Right lobe of liver (tissue), 6 donors: ENCODE measurements at regions not wholly inside any gene's neighbourhood (a gene's known extent, or its start where the extent isn't known, plus 50 kb on each side); places are given as distances from the start of the nearest gene placed in this dataset.

Experiments
- ATAC-seq, 4 donors: fragments of 200-7000 bp; cut with Tn5 transposase; one replicate each; pipeline ENCODE4 v1.9.1; 2020; ENCODE audit warnings: mild to moderate bottlenecking in 4 of 4, moderate library complexity in 4 of 4
- DNase-seq, 3 donors: peaks; one replicate each; pipeline ENCODE4 v3.0.0-alpha.2; 2020
- H3K27ac ChIP-seq, 3 donors: fragments of 200-600 bp; one replicate each; pipeline ENCODE4 v1.8.0; 2022
- H3K27me3 ChIP-seq, 2 donors: fragments of 200-600 bp; one replicate each; pipeline ENCODE4 v1.8.0; 2022
- H3K36me3 ChIP-seq, 4 donors: fragments of 200-600 bp; sonication (generic) in 1 of 4; one replicate each; pipeline versions ENCODE4 v1.5.1 to v1.8.0; 2017 to 2022; ENCODE audit warnings: control low read depth in 1 of 4
- H3K4me1 ChIP-seq, 4 donors: fragments of 200-600 bp; sonication (generic) in 1 of 4; one replicate each; pipeline versions ENCODE4 v1.5.1 to v1.8.0; 2017 to 2022; ENCODE audit warnings: control low read depth in 1 of 4
- H3K4me3 ChIP-seq, 3 donors: fragments of 200-600 bp; one replicate each; pipeline ENCODE4 v1.8.0; 2022
- H3K9me3 ChIP-seq, 4 donors: fragments of 200-600 bp; sonication (generic) in 1 of 4; one replicate each; pipeline versions ENCODE4 v1.5.1 to v1.8.0; 2017 to 2022; ENCODE audit warnings: control low read depth in 1 of 4
- CTCF ChIP-seq, 4 donors: fragments of 200-600 bp in 3 of 4; fragments of 450-650 bp in 1 of 4; IDR thresholded peaks; one replicate each; pipeline versions ENCODE4 v1.5.1 to v1.8.0; 2016 to 2022; ENCODE audit warnings: antibody characterized with exemption in 4 of 4, mild to moderate bottlenecking in 2 of 4
- POLR2A ChIP-seq: fragments of 450-650 bp; IDR thresholded peaks from one replicate; pipeline ENCODE4 v1.6.1; 2017; ENCODE audit warnings: antibody characterized with exemption, mild to moderate bottlenecking
- WGBS: methylation state at CpG from one replicate; pipeline ENCODE4 v1.1.6; 2018; ENCODE audit warnings: low coverage, low lambda C conversion rate; ENCODE audit not compliant: insufficient coverage; ENCODE audit errors: missing lambda C conversion rate; 5-methylcytosine and 5-hydroxymethylcytosine counted together
- intact Hi-C, 2 donors: fragments of 100-400 bp; cut with DNase I; formaldehyde crosslinking; loops; one replicate each; pipeline versions ENCODE4 v1.11.2 to v1.14.1; 2022
- donor health status: DM: no; HTN: yes; CAD: no.
- donor health status: DM: no; HTN: no; CAD: no.
- donor health status: DM: no; HTN: no; CAD: no.
- donor health status: DM: no; HTN: yes; CAD: no.
- donor health status: DM: no; HTN: yes; CAD: no.

GRCh38 chr4:103306870-103307375, 108.8 kb upstream of the CENPE start:
- Histone ChIP-seq H3K27me3 (no peaks in the 10 kb centered on the region), H3K27ac (no peak overlapping the region), H3K9me3 (no peaks in the 10 kb centered on the region), H3K4me1 (no peaks in the 10 kb centered on the region), H3K4me3 (no peak overlapping the region), H3K36me3 (no peaks in the 10 kb centered on the region)
- intact Hi-C loops, result no loop called here
- ATAC-seq (peak; percentile 56 to 85 (median 58)), DNase-seq (peak in 1 of 3 donors; percentile 62)
- TF ChIP-seq POLR2A, result no peak
- no peak for TF ChIP-seq CTCF (IDR thresholded peaks at IDR 0.05)
- WGBS, result 16% methylated on average over 7 of the region's 9 CpGs

- 61% methylated on average over 2 of the region's 2 CpGs for WGBS
- DNase-seq (no peak), ATAC-seq (no peak)
- no peak overlapping the region for H3K4me3 ChIP-seq
- H3K27ac ChIP-seq, result no peak overlapping the region
- no peaks in the 10 kb centered on the region for H3K9me3 ChIP-seq
- H3K27me3 ChIP-seq, result no peaks in the 10 kb centered on the region
- no peaks in the 10 kb centered on the region for H3K36me3 ChIP-seq
- intact Hi-C loops, result no loop called here
- TF ChIP-seq POLR2A, result no peak
- no peak for TF ChIP-seq CTCF (IDR thresholded peaks at IDR 0.05)
- H3K4me1 ChIP-seq, result no peaks in the 10 kb centered on the region
These were observed 107.2 kb upstream of the CENPE start for GRCh38 chr4:103305355-103305754.

GRCh38 chr4:103303011-103303410, 104.9 kb upstream of the CENPE start:
- H3K27me3 ChIP-seq, result no peaks in the 10 kb centered on the region
- no peak overlapping the region for H3K4me3 ChIP-seq
- H3K36me3 ChIP-seq, result no peaks in the 10 kb centered on the region
- H3K27ac ChIP-seq, result no peak overlapping the region
- H3K4me1 ChIP-seq, result no peaks in the 10 kb centered on the region
- intact Hi-C loops, result no loop called here
- TF ChIP-seq POLR2A (no peak), CTCF (IDR thresholded peaks at IDR 0.05) (no peak)
- DNase-seq (no peak), ATAC-seq (no peak)
- H3K9me3 ChIP-seq, result no peaks in the 10 kb centered on the region

- intact Hi-C loops, result no loop called here
- Histone ChIP-seq H3K36me3 (no peaks in the 10 kb centered on the region), H3K27ac (no peak overlapping the region), H3K9me3 (no peaks in the 10 kb centered on the region), H3K4me1 (no peaks in the 10 kb centered on the region), H3K4me3 (no peak overlapping the region), H3K27me3 (no peaks in the 10 kb centered on the region)
- WGBS, result 33% methylated on average over 3 of the region's 3 CpGs
- TF ChIP-seq POLR2A (no peak), CTCF (IDR thresholded peaks at IDR 0.05) (no peak)
- DNase-seq (no peak), ATAC-seq (no peak)
These were observed 94.8 kb upstream of the CENPE start for GRCh38 chr4:103292959-103293358.

- no peak for TF ChIP-seq POLR2A
- TF ChIP-seq CTCF (IDR thresholded peaks at IDR 0.05), result no peak
- DNase-seq (no peak), ATAC-seq (no peak)
- Histone ChIP-seq H3K27me3 (no peaks in the 10 kb centered on the region), H3K36me3 (no peaks in the 10 kb centered on the region), H3K4me1 (no peaks in the 10 kb centered on the region), H3K4me3 (no peak overlapping the region), H3K9me3 (no peaks in the 10 kb centered on the region), H3K27ac (no peak overlapping the region)
- intact Hi-C loops, result no loop called here
- 47% methylated on average over 4 of the region's 4 CpGs for WGBS
These were observed 94.2 kb upstream of the CENPE start for GRCh38 chr4:103292373-103292772.
